Transverse colon (tissue), 4 donors: ENCODE measurements at regions not wholly inside any gene's neighbourhood (a gene's known extent, or its start where the extent isn't known, plus 50 kb on each side); places are given as distances from the start of the nearest gene placed in this dataset.
"Not testable (repeated sequence)": the region's sequence is repeated elsewhere in the genome, so short reads cannot be mapped to it uniquely, and the experiment has no call there.

Experiments used
- DNase-seq: peaks from one replicate; pipeline ENCODE4 v3.0.0-alpha.2; 2019
- H3K27ac ChIP-seq, 4 donors: fragments of 200-600 bp; sonication (generic); 2 replicates each; pipeline ENCODE4 v1.5.1; 2016 to 2018; ENCODE audit warnings: inconsistent platforms in 4 of 4
- H3K27me3 ChIP-seq: fragments of 200-600 bp; sonication (generic); 2 replicates; pipeline ENCODE4 v1.5.1; 2017; ENCODE audit warnings: inconsistent platforms
- H3K36me3 ChIP-seq, 4 donors: fragments of 200-600 bp; sonication (generic); 2 replicates each; pipeline ENCODE4 v1.5.1; 2017 to 2019; ENCODE audit warnings: inconsistent platforms in 4 of 4
- H3K4me1 ChIP-seq, 4 donors: fragments of 200-600 bp; sonication (generic); 2 replicates each; pipeline ENCODE4 v1.5.1; 2017 to 2020; ENCODE audit warnings: inconsistent platforms in 4 of 4
- H3K4me3 ChIP-seq, 4 donors: fragments of 200-600 bp; sonication (generic); 1 replicate in 1 of 4; 2 replicates in 3 of 4; pipeline versions ENCODE4 v1.5.1 to v1.6.1; 2017 to 2019; ENCODE audit warnings: inconsistent platforms in 4 of 4
- H3K9me3 ChIP-seq, 2 donors: fragments of 200-600 bp; sonication (generic); 2 replicates each; pipeline ENCODE4 v1.5.1; 2017 to 2019; ENCODE audit warnings: inconsistent platforms in 2 of 2
- CTCF ChIP-seq, 5 experiments: fragments of 200-600 bp in 3 of 5; fragments of 450-650 bp in 2 of 5; sonication (generic) in 3 of 5; IDR thresholded peaks; 1 replicate in 2 of 5; 2 replicates in 3 of 5; pipeline ENCODE4 v1.5.1; 2016 to 2017; ENCODE audit warnings: antibody characterized with exemption in 5 of 5, inconsistent platforms in 3 of 5, mild to moderate bottlenecking in 2 of 5, moderate library complexity in 1 of 5
- EP300 ChIP-seq: sonication (generic); formaldehyde crosslinking; IDR thresholded peaks from one replicate; pipeline ENCODE4 v1.6.1; 2017; ENCODE audit warnings: antibody characterized with exemption, low read depth
- POLR2A ChIP-seq: fragments of 450-650 bp; IDR thresholded peaks from one replicate; pipeline ENCODE4 v1.6.1; 2016; ENCODE audit warnings: antibody characterized with exemption, mild to moderate bottlenecking, moderate library complexity
- POLR2AphosphoS5 ChIP-seq, 3 donors: sonication (generic); formaldehyde crosslinking; IDR thresholded peaks; one replicate each; pipeline ENCODE4 v1.6.1; 2016; ENCODE audit warnings: antibody characterized with exemption in 3 of 3
- WGBS, 2 donors: methylation state at CpG; one replicate each; pipeline ENCODE4 v1.1.5; 2018; ENCODE audit warnings: low coverage in 1 of 2; 5-methylcytosine and 5-hydroxymethylcytosine counted together
- in situ Hi-C, 4 donors: fragments of 200-750 bp; cut with MboI; loops; one replicate each; pipeline versions ENCODE4 v1.15.0 to v1.15.1; 2017; ENCODE audit warnings: low sequenced_read_pairs in 3 of 4, low pct_ligation_motif_present in 1 of 4, low pct_unique_long_range_greater_than_20kb in 1 of 4
- intact Hi-C: fragments of 100-400 bp; cut with DNase I; formaldehyde crosslinking; loops from one replicate; pipeline ENCODE4 v1.15.1; 2023; ENCODE audit warnings: low total_unique reads

DNA sequence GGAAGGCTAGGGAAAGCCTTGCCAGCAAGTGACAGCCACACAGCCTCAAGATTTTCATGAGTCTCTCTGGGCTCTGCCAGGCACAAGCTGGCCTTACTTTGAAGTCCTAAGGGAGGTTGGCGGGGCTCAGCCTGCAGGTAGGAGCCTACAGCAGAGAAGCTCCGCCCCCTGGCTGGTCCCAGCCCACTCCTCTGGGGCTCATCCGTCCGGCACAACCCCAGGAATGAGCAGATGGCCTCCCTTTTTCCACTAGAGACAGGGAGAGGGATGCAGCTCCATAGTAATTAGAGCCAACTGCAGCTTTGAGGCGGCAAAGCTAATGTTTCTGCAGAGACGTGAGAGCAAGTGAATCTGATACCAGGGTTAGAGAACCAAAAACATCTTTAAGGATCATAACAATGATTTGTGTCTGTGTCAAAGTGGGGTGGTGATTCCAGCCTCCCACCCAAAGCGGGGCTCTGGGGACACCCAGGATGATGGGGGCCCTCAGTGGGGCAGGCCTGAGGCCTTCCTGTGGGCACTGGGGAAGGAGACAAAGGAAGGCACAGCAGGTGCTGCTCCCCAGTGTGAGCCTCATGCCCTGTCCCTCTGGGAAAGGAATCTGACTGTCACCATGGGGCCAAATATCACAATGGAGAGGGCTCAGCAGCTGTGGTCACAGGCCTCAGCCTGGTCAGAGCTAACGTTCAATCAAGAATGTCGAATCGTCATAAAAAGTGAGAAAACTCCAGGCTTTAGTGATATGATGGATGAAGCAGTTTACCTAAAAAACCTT, 61.5 kb downstream of the RBFOX3 start:
- no peak for DNase-seq
- Histone ChIP-seq H3K27ac (no peak overlapping the region), H3K27me3 (peaks cover under 1% of the 10 kb centered on the region), H3K4me1 (no peaks in the 10 kb centered on the region), H3K4me3 (no peak overlapping the region), H3K9me3 (peaks cover 0 to 6% of the 10 kb centered on the region in 2 donors), H3K36me3 (no peaks in the 10 kb centered on the region)
- TF ChIP-seq POLR2A (no peak), EP300 (no peak), CTCF (IDR thresholded peaks at IDR 0.05) (no peak), POLR2AphosphoS5 (IDR thresholded peaks at IDR 0.05) (no peak)
- intact Hi-C loops (no loop called here), in situ Hi-C loops (loop anchor here in 1 of 4 donors (10.0 kb wide), 1 partner anchor 55 kb away; no protein-coding TSS in a partner anchor)
- WGBS, 2 donors, result 56 to 80% methylated on average over 1 to 10 of the region's 10 CpGs

GRCh38 chr17:79548116-79548515, 62.7 kb downstream of the RBFOX3 start:
- H3K9me3 ChIP-seq, result peaks cover 0 to 6% of the 10 kb centered on the region in 2 donors
- H3K4me1 ChIP-seq, result no peaks in the 10 kb centered on the region
- no peaks in the 10 kb centered on the region for H3K36me3 ChIP-seq
- WGBS, 2 donors, result 72 to 75% methylated on average over 3 to 14 of the region's 14 CpGs
- intact Hi-C loops, result no loop called here
- in situ Hi-C loops, result loop anchor here in 1 of 4 donors (10.0 kb wide), 1 partner anchor 57 kb away; no protein-coding TSS in a partner anchor
- peaks cover 7% of the 10 kb centered on the region for H3K27me3 ChIP-seq
- no peak for DNase-seq
- no peak for TF ChIP-seq EP300
- TF ChIP-seq CTCF (IDR thresholded peaks at IDR 0.05), result no peak
- TF ChIP-seq POLR2AphosphoS5 (IDR thresholded peaks at IDR 0.05), result no peak
- no peak for TF ChIP-seq POLR2A
- H3K4me3 ChIP-seq, result no peak overlapping the region
- no peak overlapping the region for H3K27ac ChIP-seq

GRCh38 chr17:79547586-79547985, 63.3 kb downstream of the RBFOX3 start:
- DNase-seq, result no peak
- peaks cover 0 to under 1% of the 10 kb centered on the region in 2 donors for H3K9me3 ChIP-seq
- H3K4me3 ChIP-seq, result no peak overlapping the region
- TF ChIP-seq CTCF (IDR thresholded peaks at IDR 0.05) (no peak), POLR2AphosphoS5 (IDR thresholded peaks at IDR 0.05) (no peak), EP300 (no peak), POLR2A (no peak)
- H3K36me3 ChIP-seq, result no peaks in the 10 kb centered on the region
- intact Hi-C loops, result no loop called here
- peaks cover 9% of the 10 kb centered on the region for H3K27me3 ChIP-seq
- H3K27ac ChIP-seq, result no peak overlapping the region
- WGBS, 2 donors, result 70 to 80% methylated on average over 1 to 10 of the region's 10 CpGs
- in situ Hi-C loops, result loop anchor here in 1 of 4 donors (10.0 kb wide), 1 partner anchor 57 kb away; no protein-coding TSS in a partner anchor
- no peaks in the 10 kb centered on the region for H3K4me1 ChIP-seq

DNA sequence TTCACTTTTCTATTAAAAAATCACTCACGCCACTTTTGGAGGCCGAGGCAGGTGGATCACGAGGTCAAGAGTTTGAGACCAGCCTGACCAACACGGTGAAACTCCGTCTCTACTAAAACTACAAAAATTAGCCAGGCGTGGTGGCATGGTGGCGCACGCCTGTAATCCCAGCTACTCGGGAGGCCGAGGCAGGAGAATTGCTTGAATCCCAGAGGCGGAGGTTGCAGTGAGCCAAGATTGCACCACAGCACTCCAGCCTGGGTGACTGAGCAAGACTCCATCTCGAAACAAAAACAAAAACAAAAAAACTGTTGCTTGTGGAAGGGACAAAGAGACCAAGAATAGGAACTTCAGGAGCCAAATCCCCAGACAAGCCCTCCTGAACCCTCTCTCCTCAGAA, 63.7 kb downstream of the RBFOX3 start:
- in situ Hi-C loops, result loop anchor here in 1 of 4 donors (10.0 kb wide), 1 partner anchor 58 kb away; no protein-coding TSS in a partner anchor
- H3K27me3 ChIP-seq, result peaks cover 13% of the 10 kb centered on the region

More for the DNA sequence above, 63.7 kb downstream of the RBFOX3 start:
- H3K36me3 ChIP-seq, DNase-seq, H3K4me1 ChIP-seq, intact Hi-C loops, H3K27ac ChIP-seq, H3K9me3 ChIP-seq, H3K4me3 ChIP-seq: not testable (repeated sequence)
- 78 to 84% methylated on average over 4 to 12 of the region's 12 CpGs for WGBS, 2 donors
